CD4-positive, alpha-beta T cell (primary cell): ENCODE measurements at regions not wholly inside any gene's neighbourhood (a gene's known extent, or its start where the extent isn't known, plus 50 kb on each side); places are given as distances from the start of the nearest gene placed in this dataset.

Experiments
- ATAC-seq: fragments of 200-7000 bp; cut with Tn5 transposase; one replicate; pipeline ENCODE4 v1.10.0; 2022; ENCODE audit warnings: mild to moderate bottlenecking; ENCODE audit not compliant: poor library complexity
- CTCF ChIA-PET: fragments of 350-600 bp; sonication (Branson Sonifier 250); formaldehyde crosslinking; loops from one replicate; lab custom pipeline; 2021; ENCODE audit warnings: antibody characterized with exemption, inconsistent platforms; lab: Charles Lee
- POLR2A ChIA-PET: fragments of 350-600 bp; sonication (Branson Sonifier 250); formaldehyde crosslinking; loops from one replicate; lab custom pipeline; 2021; ENCODE audit warnings: antibody characterized with exemption, inconsistent platforms; lab: Charles Lee
- DNase-seq, 14 experiments: peaks; one replicate each; pipeline ENCODE4 v3.0.0-alpha.2; 2013 to 2020; ENCODE audit warnings: mixed read lengths in 2 of 14
- H3K27ac ChIP-seq, 2 donors: one replicate each; pipeline versions ENCODE4 v1.5.1 to v1.7.0; 2013; ENCODE audit warnings: low read length in 2 of 2, low read depth in 1 of 2, mild to moderate bottlenecking in 1 of 2
- H3K27me3 ChIP-seq, 2 experiments: 1 replicate in 1 of 2; 2 replicates in 1 of 2; pipeline versions ENCODE4 v1.6.1 to v1.7.0; 2013; ENCODE audit warnings: low read length in 2 of 2, control low read depth in 1 of 2, mild to moderate bottlenecking in 1 of 2, moderate library complexity in 1 of 2; ENCODE audit not compliant: insufficient read depth in 2 of 2, control insufficient read depth in 1 of 2
- H3K36me3 ChIP-seq: one replicate; pipeline ENCODE4 v1.6.1; 2013; ENCODE audit warnings: low read length, control low read depth; ENCODE audit not compliant: insufficient read depth
- H3K4me1 ChIP-seq: one replicate; pipeline ENCODE4 v1.6.1; 2013; ENCODE audit warnings: low read length, control low read depth; ENCODE audit not compliant: insufficient read depth
- H3K4me3 ChIP-seq: one replicate; pipeline ENCODE4 v1.5.1; 2013; ENCODE audit warnings: mild to moderate bottlenecking, low read length, moderate library complexity
- H3K9me3 ChIP-seq, 2 experiments: 1 replicate in 1 of 2; 2 replicates in 1 of 2; pipeline versions ENCODE4 v1.6.1 to v1.7.0; 2013; ENCODE audit warnings: low read length in 2 of 2, mild to moderate bottlenecking in 2 of 2, control low read depth in 1 of 2, moderate library complexity in 1 of 2; ENCODE audit not compliant: control insufficient read depth in 1 of 2, insufficient read depth in 1 of 2
- H3K27ac Mint-ChIP-seq: one replicate; pipeline ENCODE4 v1.8.0; 2020; ENCODE audit warnings: mixed read lengths
- H3K27me3 Mint-ChIP-seq: one replicate; pipeline ENCODE4 v1.8.0; 2021; ENCODE audit warnings: mixed read lengths
- H3K36me3 Mint-ChIP-seq: one replicate; pipeline ENCODE4 v1.8.0; 2021; ENCODE audit warnings: low read depth, mixed read lengths
- H3K4me1 Mint-ChIP-seq: one replicate; pipeline ENCODE4 v1.8.0; 2021; ENCODE audit warnings: low read depth, mixed read lengths
- H3K4me3 Mint-ChIP-seq: one replicate; pipeline ENCODE4 v1.8.0; 2020; ENCODE audit warnings: mild to moderate bottlenecking, mixed read lengths
- H3K9me3 Mint-ChIP-seq: one replicate; pipeline ENCODE4 v1.8.0; 2020; ENCODE audit warnings: mixed read lengths
- intact Hi-C, 2 experiments: fragments of 100-400 bp; cut with DNase I in 1 of 2; cut with micrococcal nuclease in 1 of 2; formaldehyde crosslinking; loops; one replicate each; pipeline versions ENCODE4 v1.15.1 to v1.9.0; 2023 to 2025; cut with DNase I, micrococcal nuclease
- TF ChIP-seq, protein P1 (sequence below): fragments of 200-600 bp; IDR thresholded peaks from one replicate; pipeline ENCODE4 v1.8.0; 2022; ENCODE audit warnings: antibody characterized with exemption, mild to moderate bottlenecking

DNA sequence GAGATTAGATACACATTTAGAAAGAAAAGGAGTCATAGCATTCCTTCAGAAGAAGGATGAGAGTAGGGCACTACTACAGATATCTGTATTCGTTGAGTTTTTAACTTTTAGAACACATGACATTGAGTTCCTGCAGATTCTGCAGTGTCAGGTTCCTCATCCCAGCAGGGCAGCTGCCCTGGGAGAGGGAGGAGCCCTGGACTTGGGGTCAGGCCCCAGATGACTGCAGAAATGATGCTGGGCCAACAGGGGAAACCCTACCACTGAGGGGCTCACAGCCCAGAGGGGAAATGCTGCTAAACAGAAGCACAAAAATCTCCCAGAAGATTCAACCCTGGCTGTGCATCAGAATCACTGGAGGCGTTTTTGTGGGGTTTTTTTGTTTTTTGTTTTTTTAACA is 68.9 kb upstream of the TAF1L start:
- intact Hi-C loops = no loop called here
- no peak for ATAC-seq
- Mint-ChIP-seq H3K27me3 (peaks cover 15% of the 10 kb centered on the region), H3K4me3 (no peak overlapping the region), H3K4me1 (no peaks in the 10 kb centered on the region), H3K27ac (no peak overlapping the region), H3K9me3 (peaks cover 3% of the 10 kb centered on the region), H3K36me3 (no peaks in the 10 kb centered on the region)
- Histone ChIP-seq H3K9me3 (peaks cover 0 to 3% of the 10 kb centered on the region in 2 experiments), H3K4me3 (no peak overlapping the region), H3K4me1 (no peaks in the 10 kb centered on the region), H3K36me3 (no peaks in the 10 kb centered on the region), H3K27ac (no peak overlapping the region), H3K27me3 (no peaks in the 10 kb centered on the region)
- CTCF ChIA-PET = no interaction called here
- TF ChIP-seq, protein P1, sequence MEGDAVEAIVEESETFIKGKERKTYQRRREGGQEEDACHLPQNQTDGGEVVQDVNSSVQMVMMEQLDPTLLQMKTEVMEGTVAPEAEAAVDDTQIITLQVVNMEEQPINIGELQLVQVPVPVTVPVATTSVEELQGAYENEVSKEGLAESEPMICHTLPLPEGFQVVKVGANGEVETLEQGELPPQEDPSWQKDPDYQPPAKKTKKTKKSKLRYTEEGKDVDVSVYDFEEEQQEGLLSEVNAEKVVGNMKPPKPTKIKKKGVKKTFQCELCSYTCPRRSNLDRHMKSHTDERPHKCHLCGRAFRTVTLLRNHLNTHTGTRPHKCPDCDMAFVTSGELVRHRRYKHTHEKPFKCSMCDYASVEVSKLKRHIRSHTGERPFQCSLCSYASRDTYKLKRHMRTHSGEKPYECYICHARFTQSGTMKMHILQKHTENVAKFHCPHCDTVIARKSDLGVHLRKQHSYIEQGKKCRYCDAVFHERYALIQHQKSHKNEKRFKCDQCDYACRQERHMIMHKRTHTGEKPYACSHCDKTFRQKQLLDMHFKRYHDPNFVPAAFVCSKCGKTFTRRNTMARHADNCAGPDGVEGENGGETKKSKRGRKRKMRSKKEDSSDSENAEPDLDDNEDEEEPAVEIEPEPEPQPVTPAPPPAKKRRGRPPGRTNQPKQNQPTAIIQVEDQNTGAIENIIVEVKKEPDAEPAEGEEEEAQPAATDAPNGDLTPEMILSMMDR = no peak
- POLR2A ChIA-PET = no interaction called here
- no peak for DNase-seq

DNA sequence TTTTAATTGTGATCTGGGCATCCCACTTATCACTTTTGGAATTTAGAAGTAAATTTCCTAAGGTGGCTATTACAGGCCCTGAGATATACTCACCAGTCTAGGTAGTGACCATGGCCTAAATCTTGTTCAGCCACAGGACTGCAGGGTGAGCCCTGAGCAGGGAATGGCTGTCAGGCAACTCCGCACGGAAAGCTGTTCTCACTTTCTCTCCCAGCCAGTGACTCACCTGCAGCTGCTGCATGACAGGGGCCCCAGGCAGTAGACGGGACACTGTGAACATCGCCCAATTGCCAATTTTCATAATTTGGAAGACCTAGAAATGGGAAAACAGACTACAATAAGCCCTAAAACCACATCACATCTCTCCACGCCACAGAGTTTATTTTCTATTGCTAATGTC is 69.6 kb upstream of the TAF1L start:
- Histone ChIP-seq H3K36me3 (no peaks in the 10 kb centered on the region), H3K4me1 (no peaks in the 10 kb centered on the region), H3K4me3 (no peak overlapping the region), H3K9me3 (peaks cover 0 to under 1% of the 10 kb centered on the region in 2 experiments), H3K27ac (no peak overlapping the region), H3K27me3 (no peaks in the 10 kb centered on the region)
- Mint-ChIP-seq H3K36me3 (no peaks in the 10 kb centered on the region), H3K4me1 (no peaks in the 10 kb centered on the region), H3K4me3 (no peak overlapping the region), H3K9me3 (peaks cover 4% of the 10 kb centered on the region), H3K27ac (no peak overlapping the region), H3K27me3 (peaks cover 17% of the 10 kb centered on the region)
- POLR2A ChIA-PET = no interaction called here
- CTCF ChIA-PET = no interaction called here
- intact Hi-C loops = no loop called here
- TF ChIP-seq, protein P1 = no peak
- no peak for DNase-seq
- no peak for ATAC-seq

DNA sequence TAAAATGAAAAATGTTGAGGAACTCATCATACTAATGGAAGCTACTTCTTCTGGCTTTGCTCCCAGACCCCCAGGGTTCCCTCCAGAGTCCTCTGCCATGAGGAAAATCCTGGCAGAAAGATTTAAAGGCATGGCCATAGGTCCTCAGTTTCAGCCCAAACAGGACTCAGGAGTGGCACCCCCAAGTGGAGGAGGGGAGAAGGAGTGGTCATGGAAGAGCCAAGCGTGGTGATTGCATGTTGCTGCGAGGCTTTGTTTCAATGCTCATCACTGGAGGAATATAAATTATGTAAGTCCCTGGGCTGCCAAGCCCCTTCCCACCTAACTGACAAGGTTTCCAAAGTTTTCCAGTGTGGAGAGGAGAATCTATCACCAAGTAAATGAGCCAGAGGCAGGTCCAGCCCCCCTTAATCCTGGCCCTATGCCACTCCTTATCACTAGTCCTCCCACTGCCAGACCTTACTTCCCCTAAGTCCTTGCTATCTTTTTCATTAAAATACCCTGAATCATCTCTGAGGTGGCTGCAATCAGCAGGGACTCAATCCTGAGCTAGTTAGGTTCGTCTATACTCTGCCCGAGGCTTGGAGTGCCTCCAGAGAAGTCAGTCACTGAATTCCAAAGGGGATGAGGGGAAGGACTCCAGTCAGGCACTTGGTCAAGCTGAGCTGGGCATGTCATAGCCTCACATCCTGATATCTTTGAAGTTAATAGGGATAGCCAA is 70.7 kb upstream of the TAF1L start:
- no peak overlapping the region for H3K27ac Mint-ChIP-seq
- H3K4me3 Mint-ChIP-seq = no peak overlapping the region
- Histone ChIP-seq H3K4me1 (no peaks in the 10 kb centered on the region), H3K9me3 (no peaks in the 10 kb centered on the region), H3K27ac (no peak overlapping the region), H3K4me3 (no peak overlapping the region), H3K27me3 (no peaks in the 10 kb centered on the region), H3K36me3 (no peaks in the 10 kb centered on the region)
- no peaks in the 10 kb centered on the region for H3K36me3 Mint-ChIP-seq
- H3K9me3 Mint-ChIP-seq = peaks cover 4% of the 10 kb centered on the region
- POLR2A ChIA-PET = no interaction called here
- ATAC-seq (no peak), DNase-seq (no peak)
- no peaks in the 10 kb centered on the region for H3K4me1 Mint-ChIP-seq
- intact Hi-C loops = no loop called here
- TF ChIP-seq, protein P1 = no peak
- CTCF ChIA-PET = no interaction called here
- peaks cover 15% of the 10 kb centered on the region for H3K27me3 Mint-ChIP-seq
